GM23248 (cell line): ENCODE measurements at regions not wholly inside any gene's neighbourhood (a gene's known extent, or its start where the extent isn't known, plus 50 kb on each side); places are given as distances from the start of the nearest gene placed in this dataset.

Source experiments
- DNase-seq: peaks from one replicate; pipeline ENCODE4 v3.0.0-alpha.2; 2015
- H2AFZ ChIP-seq: fragments of 200-600 bp; sonication (generic); 2 replicates; pipeline ENCODE4 v1.6.1; 2016; ENCODE audit warnings: antibody characterized with exemption
- H3F3A ChIP-seq: fragments of 200-600 bp; sonication (generic); 2 replicates; pipeline ENCODE4 v1.6.1; 2016; ENCODE audit warnings: mild to moderate bottlenecking, antibody characterized with exemption, mixed run types; ENCODE audit not compliant: insufficient read depth
- H3K27ac ChIP-seq: fragments of 200-600 bp; sonication (generic); 2 replicates; pipeline ENCODE4 v1.5.1; 2016; ENCODE audit warnings: mild to moderate bottlenecking
- H3K27me3 ChIP-seq: fragments of 200-600 bp; sonication (generic); replicated peaks from 2 replicates; pipeline ENCODE4 v1.6.1; 2016; ENCODE audit warnings: mild to moderate bottlenecking; ENCODE audit not compliant: insufficient read depth
- H3K36me3 ChIP-seq: fragments of 200-600 bp; sonication (generic); 2 replicates; pipeline ENCODE4 v1.6.1; 2016; ENCODE audit warnings: low read depth, mild to moderate bottlenecking
- H3K4me1 ChIP-seq: fragments of 200-600 bp; sonication (generic); 2 replicates; pipeline ENCODE4 v1.6.1; 2016; ENCODE audit warnings: mild to moderate bottlenecking; ENCODE audit not compliant: insufficient read depth
- H3K4me2 ChIP-seq: fragments of 200-600 bp; sonication (generic); one replicate; pipeline ENCODE4 v1.6.1; 2016; ENCODE audit warnings: mild to moderate bottlenecking; ENCODE audit not compliant: unreplicated experiment
- H3K4me3 ChIP-seq: fragments of 200-600 bp; sonication (generic); 2 replicates; pipeline ENCODE4 v1.5.1; 2016; ENCODE audit warnings: mild to moderate bottlenecking
- H3K79me2 ChIP-seq: fragments of 200-600 bp; sonication (generic); 2 replicates; pipeline ENCODE4 v1.6.1; 2016; ENCODE audit warnings: mild to moderate bottlenecking; ENCODE audit not compliant: insufficient read depth
- H3K9ac ChIP-seq: fragments of 200-600 bp; sonication (generic); 2 replicates; pipeline ENCODE4 v1.6.1; 2016; ENCODE audit warnings: mild to moderate bottlenecking
- H3K9me2 ChIP-seq: fragments of 200-600 bp; sonication (generic); 2 replicates; pipeline ENCODE4 v1.6.1; 2016; ENCODE audit warnings: mixed run types, mild to moderate bottlenecking, moderate library complexity; ENCODE audit not compliant: insufficient read depth
- H3K9me3 ChIP-seq: fragments of 200-600 bp; sonication (generic); one replicate; pipeline ENCODE4 v1.6.1; 2017; ENCODE audit warnings: low read depth
- H4K20me1 ChIP-seq: fragments of 200-600 bp; sonication (generic); 2 replicates; pipeline ENCODE4 v1.6.0; 2016; ENCODE audit not compliant: insufficient read depth
- EZH2 ChIP-seq: fragments of 200-600 bp; sonication (generic); IDR thresholded peaks from 2 replicates; pipeline ENCODE4 v1.6.1; 2018; ENCODE audit warnings: antibody characterized with exemption, mild to moderate bottlenecking; ENCODE audit not compliant: insufficient read depth, poor library complexity, severe bottlenecking
- EZH2phosphoT487 ChIP-seq: fragments of 200-600 bp; sonication (generic); IDR thresholded peaks from 2 replicates; pipeline ENCODE4 v1.6.1; 2018; ENCODE audit warnings: antibody characterized with exemption, moderate library complexity, mild to moderate bottlenecking, low read depth; ENCODE audit not compliant: insufficient read depth
- WGBS, 2 experiments: methylation state at CpG; one replicate each; pipeline ENCODE4 v1.1.6; 2015 to 2017; ENCODE audit warnings: low lambda C conversion rate in 2 of 2, low coverage in 1 of 2; ENCODE audit errors: missing lambda C conversion rate in 2 of 2; 5-methylcytosine and 5-hydroxymethylcytosine counted together
- in situ Hi-C: fragments of 300-500 bp; cut with MboI; formaldehyde crosslinking; loops from 2 replicates; pipeline ENCODE4 v1.15.0; 2020

- Histone ChIP-seq H3K9me3 (no peaks in the 10 kb centered on the region), H3K4me1 (no peaks in the 10 kb centered on the region), H4K20me1 (no peaks in the 10 kb centered on the region), H3K4me2 (no peak overlapping the region), H3K9me2 (no peaks in the 10 kb centered on the region), H3K79me2 (no peaks in the 10 kb centered on the region), H2AFZ (no peak overlapping the region), H3K4me3 (no peak overlapping the region), H3K36me3 (no peaks in the 10 kb centered on the region), H3K9ac (no peak overlapping the region), H3K27ac (no peak overlapping the region), H3F3A (no peaks in the 10 kb centered on the region), H3K27me3 (no peaks in the 10 kb centered on the region)
- DNase-seq, result no peak
- TF ChIP-seq EZH2 (no peak), EZH2phosphoT487 (no peak)
- WGBS, 2 experiments, result 21 to 40% methylated on average over 2 of the region's 2 CpGs
- in situ Hi-C loops, result no loop called here
Measured at GRCh38 chr13:62123409-62123808, 707.8 kb upstream of the PCDH20 start.

- Histone ChIP-seq H3K9me3 (no peaks in the 10 kb centered on the region), H3K9me2 (no peaks in the 10 kb centered on the region), H3K27me3 (no peaks in the 10 kb centered on the region), H3F3A (no peaks in the 10 kb centered on the region), H3K9ac (no peak overlapping the region), H3K4me2 (no peak overlapping the region), H4K20me1 (no peaks in the 10 kb centered on the region), H3K79me2 (no peaks in the 10 kb centered on the region), H3K27ac (no peak overlapping the region), H2AFZ (no peak overlapping the region), H3K36me3 (no peaks in the 10 kb centered on the region), H3K4me1 (no peaks in the 10 kb centered on the region), H3K4me3 (no peak overlapping the region)
- WGBS, 2 experiments, result 24 to 29% methylated on average over 2 of the region's 2 CpGs
- TF ChIP-seq EZH2 (no peak), EZH2phosphoT487 (no peak)
- no peak for DNase-seq
- in situ Hi-C loops, result no loop called here
Measured at GRCh38 chr13:62122434-62122833, 706.8 kb upstream of the PCDH20 start.

DNA sequence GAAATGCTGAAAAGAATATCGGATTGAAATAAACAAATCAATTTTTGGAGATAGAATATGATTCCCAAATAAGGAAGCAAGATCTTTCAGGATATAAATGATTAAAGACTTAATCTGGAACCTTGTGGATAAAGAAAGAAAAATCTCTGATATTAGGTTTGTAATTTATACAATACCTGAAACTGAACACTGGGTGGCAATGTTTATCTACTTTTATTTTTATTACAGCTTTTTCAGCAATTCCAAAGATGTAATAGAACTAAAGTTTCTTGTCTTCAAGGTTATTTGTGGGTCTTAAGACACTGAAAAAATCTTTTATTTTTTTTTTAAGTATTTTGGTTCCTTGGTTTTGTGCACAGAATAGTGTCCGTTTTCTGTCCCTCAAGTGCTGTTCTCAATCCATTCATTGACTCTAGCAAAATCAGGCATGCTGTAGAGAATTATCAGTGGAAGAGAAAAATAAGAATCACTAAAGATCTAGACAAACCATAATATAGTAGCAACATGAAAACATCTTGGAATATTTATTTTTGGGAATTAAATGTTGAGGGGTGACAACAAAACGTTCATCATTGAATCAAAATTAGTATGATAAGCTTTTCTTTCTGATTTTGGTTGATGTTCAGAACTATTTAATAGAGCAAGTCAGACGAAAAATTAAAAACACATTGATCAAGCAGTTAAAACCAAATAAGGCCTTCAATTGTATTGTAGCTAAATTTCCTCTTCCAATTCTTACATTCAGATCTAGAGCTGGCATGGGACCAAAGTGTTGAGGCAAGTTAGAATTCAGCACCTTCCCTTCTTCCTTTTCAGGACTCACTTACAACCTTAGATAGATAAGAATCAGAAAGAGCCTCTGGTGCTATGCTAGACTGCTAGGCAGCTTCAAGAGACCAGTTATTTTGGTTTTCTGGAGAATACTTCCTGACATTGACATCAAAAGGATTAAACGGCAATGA, 704.4 kb upstream of the PCDH20 start:
- Histone ChIP-seq H3K79me2 (no peaks in the 10 kb centered on the region), H3F3A (no peaks in the 10 kb centered on the region), H3K36me3 (no peaks in the 10 kb centered on the region), H3K9me2 (no peaks in the 10 kb centered on the region), H2AFZ (no peak overlapping the region), H3K4me3 (no peak overlapping the region), H3K27me3 (no peaks in the 10 kb centered on the region), H3K4me1 (no peaks in the 10 kb centered on the region), H4K20me1 (no peaks in the 10 kb centered on the region), H3K27ac (no peak overlapping the region), H3K9ac (no peak overlapping the region), H3K4me2 (no peak overlapping the region), H3K9me3 (no peaks in the 10 kb centered on the region)
- DNase-seq, result peak; percentile 34
- TF ChIP-seq EZH2phosphoT487 (no peak), EZH2 (no peak)
- 1 to 2% methylated on average over 5 of the region's 5 CpGs for WGBS, 2 experiments
- in situ Hi-C loops, result no loop called here

- Histone ChIP-seq H2AFZ (no peak overlapping the region), H3K9ac (no peak overlapping the region), H3K79me2 (no peaks in the 10 kb centered on the region), H3K27me3 (no peaks in the 10 kb centered on the region), H4K20me1 (no peaks in the 10 kb centered on the region), H3K27ac (no peak overlapping the region), H3K4me2 (no peak overlapping the region), H3F3A (no peaks in the 10 kb centered on the region), H3K36me3 (no peaks in the 10 kb centered on the region), H3K4me1 (no peaks in the 10 kb centered on the region), H3K9me2 (no peaks in the 10 kb centered on the region), H3K4me3 (no peak overlapping the region), H3K9me3 (no peaks in the 10 kb centered on the region)
- no peak for TF ChIP-seq EZH2phosphoT487
- TF ChIP-seq EZH2, result no peak
- in situ Hi-C loops, result no loop called here
- DNase-seq, result no peak
- WGBS, 2 experiments, result 20 to 22% methylated on average over 4 of the region's 4 CpGs
Measured at GRCh38 chr13:62115831-62116230, 700.2 kb upstream of the PCDH20 start.
